ENCODE measurements at regions not wholly inside any gene's neighbourhood (a gene's known extent, or its start where the extent isn't known, plus 50 kb on each side); places are given as distances from the start of the nearest gene placed in this dataset.

DNA sequence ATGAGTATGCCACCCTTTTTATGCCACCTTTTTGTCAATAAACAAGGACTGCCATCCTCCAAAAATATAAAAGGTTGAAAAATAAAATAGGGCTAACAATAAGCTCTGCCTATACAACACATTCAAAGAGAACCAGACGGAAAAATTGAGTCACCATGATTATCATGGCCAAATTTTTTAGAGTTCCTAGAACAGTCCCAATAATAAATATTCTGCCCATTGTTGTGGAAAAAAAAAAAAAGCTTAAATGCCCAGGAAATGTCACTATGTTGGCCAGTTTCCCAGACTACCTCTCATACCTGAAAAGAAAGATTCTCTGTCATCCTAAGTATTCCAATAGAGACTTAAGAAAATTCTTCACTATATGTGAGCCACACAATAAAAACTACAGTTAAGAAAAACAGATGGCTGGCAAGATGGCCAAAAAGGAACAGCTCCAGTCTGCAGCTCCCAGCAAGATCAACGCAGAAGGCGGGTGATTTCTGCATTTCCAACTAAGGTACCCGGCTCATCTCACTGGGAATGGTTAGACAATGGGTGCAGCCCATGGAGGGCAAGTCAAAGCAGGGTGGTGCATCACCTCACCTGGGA is 149.0 kb downstream of the TMEM161B start:
- Histone ChIP-seq H3K27me3 (ENCODE audit: control insufficient read depth in 1 of 2, insufficient read depth in 2 of 2, low read length in 2 of 2) (no peaks in the 10 kb centered on the region), H3K4me1 (ENCODE audit: control insufficient read depth in 2 of 2, insufficient read depth in 2 of 2, low read length in 1 of 2) (no peaks in the 10 kb centered on the region), H3K9me3 (ENCODE audit: control insufficient read depth in 2 of 2, insufficient read depth in 1 of 2, low read depth in 1 of 2, low read length in 1 of 2) (no peaks in the 10 kb centered on the region), H3K36me3 (ENCODE audit: control insufficient read depth in 2 of 2, insufficient read depth in 2 of 2, low read length in 1 of 2) (no peaks in the 10 kb centered on the region), H3K4me3 (ENCODE audit: low read depth in 1 of 2, low read length in 2 of 2) (no peak overlapping the region), H3K27ac (ENCODE audit: low read depth in 2 of 2, low read length in 1 of 2) (no peak overlapping the region)
- WGBS, 2 donors = 80 to 82% methylated on average over 4 of the region's 4 CpGs

DNA sequence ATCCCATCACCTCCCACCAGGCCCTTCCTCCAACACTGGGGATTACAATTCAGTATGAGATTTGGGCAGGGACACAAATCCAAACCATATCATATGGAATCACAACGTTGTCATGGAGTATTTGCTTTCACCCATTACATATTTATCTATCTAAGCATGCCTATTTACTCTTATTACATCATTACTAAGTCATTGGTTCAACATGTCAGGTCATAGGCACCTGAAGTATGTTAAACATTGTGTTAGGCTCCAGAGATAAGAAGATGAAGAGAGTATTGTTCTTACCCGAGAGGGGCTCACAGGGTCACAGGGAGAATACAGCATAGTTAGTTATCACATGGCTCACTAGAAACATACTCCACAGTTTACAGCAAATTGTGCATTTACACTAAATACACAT is 150.5 kb downstream of the TMEM161B start:
- H3K27ac ChIP-seq (ENCODE audit: low read depth in 2 of 2, low read length in 1 of 2) = no peak overlapping the region
- WGBS, 2 donors = 24 to 37% methylated on average over 2 of the region's 2 CpGs
- no peak overlapping the region for H3K4me3 ChIP-seq (ENCODE audit: low read depth in 1 of 2, low read length in 2 of 2)
- H3K27me3 ChIP-seq (ENCODE audit: control insufficient read depth in 1 of 2, insufficient read depth in 2 of 2, low read length in 2 of 2) = no peaks in the 10 kb centered on the region
- no peaks in the 10 kb centered on the region for H3K36me3 ChIP-seq (ENCODE audit: control insufficient read depth in 2 of 2, insufficient read depth in 2 of 2, low read length in 1 of 2)
- H3K9me3 ChIP-seq (ENCODE audit: control insufficient read depth in 2 of 2, insufficient read depth in 1 of 2, low read depth in 1 of 2, low read length in 1 of 2) = no peaks in the 10 kb centered on the region
- H3K4me1 ChIP-seq (ENCODE audit: control insufficient read depth in 2 of 2, insufficient read depth in 2 of 2, low read length in 1 of 2) = no peaks in the 10 kb centered on the region

DNA sequence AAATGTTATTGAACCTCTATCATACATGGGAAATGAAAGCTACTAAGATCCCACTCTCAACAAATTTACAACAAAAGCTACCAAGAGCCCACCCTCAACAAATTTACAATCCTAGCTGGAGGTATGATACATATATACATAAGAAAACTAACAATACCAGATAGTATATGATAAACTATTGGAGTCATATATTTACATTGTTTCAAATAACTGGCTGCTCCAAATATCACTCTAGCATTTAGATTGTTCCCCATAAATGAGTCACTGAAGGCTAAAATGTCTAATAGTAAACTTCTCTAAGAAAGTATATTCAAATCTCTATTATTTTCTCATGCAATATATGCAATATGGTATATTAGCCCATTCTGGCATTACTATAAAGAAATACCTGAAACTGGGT is 151.1 kb downstream of the TMEM161B start:
- no peaks in the 10 kb centered on the region for H3K4me1 ChIP-seq (ENCODE audit: control insufficient read depth in 2 of 2, insufficient read depth in 2 of 2, low read length in 1 of 2)
- no peaks in the 10 kb centered on the region for H3K27me3 ChIP-seq (ENCODE audit: control insufficient read depth in 1 of 2, insufficient read depth in 2 of 2, low read length in 2 of 2)
- H3K27ac ChIP-seq (ENCODE audit: low read depth in 2 of 2, low read length in 1 of 2) = no peak overlapping the region
- H3K36me3 ChIP-seq (ENCODE audit: control insufficient read depth in 2 of 2, insufficient read depth in 2 of 2, low read length in 1 of 2) = no peaks in the 10 kb centered on the region
- no peaks in the 10 kb centered on the region for H3K9me3 ChIP-seq (ENCODE audit: control insufficient read depth in 2 of 2, insufficient read depth in 1 of 2, low read depth in 1 of 2, low read length in 1 of 2)
- H3K4me3 ChIP-seq (ENCODE audit: low read depth in 1 of 2, low read length in 2 of 2) = no peak overlapping the region

DNA sequence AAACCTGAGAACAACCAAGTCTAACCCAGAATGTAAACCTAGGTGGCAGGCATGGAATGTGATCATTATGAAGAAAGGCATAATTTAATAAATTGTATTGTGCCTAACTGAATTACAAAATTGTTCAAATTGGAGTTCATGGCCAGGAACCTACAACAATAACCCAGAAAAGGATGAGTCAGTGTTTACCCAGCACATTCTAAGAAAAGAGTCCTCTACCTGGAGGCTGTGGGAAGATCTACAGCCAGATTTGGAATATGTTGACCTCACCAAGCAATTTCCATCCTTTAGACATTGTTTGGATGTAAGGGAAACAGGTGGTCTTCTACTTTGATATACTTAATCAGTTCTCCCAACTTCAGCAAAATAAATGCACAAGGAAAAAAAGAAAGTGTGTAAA is 152.2 kb downstream of the TMEM161B start:
- Histone ChIP-seq H3K36me3 (ENCODE audit: control insufficient read depth in 2 of 2, insufficient read depth in 2 of 2, low read length in 1 of 2) (no peaks in the 10 kb centered on the region), H3K27ac (ENCODE audit: low read depth in 2 of 2, low read length in 1 of 2) (no peak overlapping the region), H3K4me3 (ENCODE audit: low read depth in 1 of 2, low read length in 2 of 2) (no peak overlapping the region), H3K27me3 (ENCODE audit: control insufficient read depth in 1 of 2, insufficient read depth in 2 of 2, low read length in 2 of 2) (no peaks in the 10 kb centered on the region), H3K9me3 (ENCODE audit: control insufficient read depth in 2 of 2, insufficient read depth in 1 of 2, low read depth in 1 of 2, low read length in 1 of 2) (no peaks in the 10 kb centered on the region), H3K4me1 (ENCODE audit: control insufficient read depth in 2 of 2, insufficient read depth in 2 of 2, low read length in 1 of 2) (no peaks in the 10 kb centered on the region)

DNA sequence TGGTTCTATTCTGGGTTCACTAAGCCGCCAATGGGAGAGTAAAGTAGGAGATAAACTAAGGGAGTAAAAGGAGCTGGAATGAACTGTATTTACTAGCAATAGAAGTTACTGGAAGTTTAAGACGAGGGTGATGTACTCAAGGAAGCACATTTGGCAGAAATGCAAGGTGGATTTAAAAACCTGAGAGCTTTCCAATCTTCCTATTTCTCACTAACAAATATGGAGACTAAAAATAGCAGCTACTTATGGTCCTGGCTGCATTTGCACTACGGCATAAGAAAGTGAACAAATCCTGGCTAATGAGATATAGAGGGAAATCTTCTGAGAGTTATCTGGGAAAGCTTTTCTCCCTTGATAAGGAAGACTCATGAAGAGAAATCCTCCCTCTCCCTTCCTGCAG is 153.4 kb downstream of the TMEM161B start:
- H3K27me3 ChIP-seq (ENCODE audit: control insufficient read depth in 1 of 2, insufficient read depth in 2 of 2, low read length in 2 of 2) = no peaks in the 10 kb centered on the region
- WGBS, 2 donors = 72 to 79% methylated on average over 3 of the region's 3 CpGs
- no peaks in the 10 kb centered on the region for H3K4me1 ChIP-seq (ENCODE audit: control insufficient read depth in 2 of 2, insufficient read depth in 2 of 2, low read length in 1 of 2)
- H3K27ac ChIP-seq (ENCODE audit: low read depth in 2 of 2, low read length in 1 of 2) = no peak overlapping the region
- no peaks in the 10 kb centered on the region for H3K36me3 ChIP-seq (ENCODE audit: control insufficient read depth in 2 of 2, insufficient read depth in 2 of 2, low read length in 1 of 2)
- H3K4me3 ChIP-seq (ENCODE audit: low read depth in 1 of 2, low read length in 2 of 2) = no peak overlapping the region
- no peaks in the 10 kb centered on the region for H3K9me3 ChIP-seq (ENCODE audit: control insufficient read depth in 2 of 2, insufficient read depth in 1 of 2, low read depth in 1 of 2, low read length in 1 of 2)

DNA sequence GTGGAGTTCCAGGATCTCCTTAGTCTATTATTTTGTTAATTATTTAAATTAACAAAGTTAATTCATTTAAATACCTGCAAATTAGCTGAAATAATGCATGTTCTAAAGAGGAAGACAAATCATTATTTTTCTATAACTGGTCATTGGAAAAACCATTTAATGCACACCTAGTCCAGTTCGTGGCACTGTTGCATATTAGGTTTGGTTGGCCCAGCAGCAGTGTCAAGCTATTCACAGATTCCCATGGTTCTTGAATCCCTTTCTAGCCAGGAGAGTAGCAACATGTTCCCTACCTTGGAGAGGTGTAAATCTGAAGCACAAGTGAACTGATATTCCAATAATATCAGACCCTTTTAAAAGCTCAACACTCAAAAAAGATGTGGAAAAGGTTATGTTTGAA is 155.2 kb downstream of the TMEM161B start:
- Histone ChIP-seq H3K9me3 (ENCODE audit: control insufficient read depth in 2 of 2, insufficient read depth in 1 of 2, low read depth in 1 of 2, low read length in 1 of 2) (no peaks in the 10 kb centered on the region), H3K4me3 (ENCODE audit: low read depth in 1 of 2, low read length in 2 of 2) (no peak overlapping the region), H3K4me1 (ENCODE audit: control insufficient read depth in 2 of 2, insufficient read depth in 2 of 2, low read length in 1 of 2) (no peaks in the 10 kb centered on the region), H3K27ac (ENCODE audit: low read depth in 2 of 2, low read length in 1 of 2) (no peak overlapping the region), H3K27me3 (ENCODE audit: control insufficient read depth in 1 of 2, insufficient read depth in 2 of 2, low read length in 2 of 2) (no peaks in the 10 kb centered on the region), H3K36me3 (ENCODE audit: control insufficient read depth in 2 of 2, insufficient read depth in 2 of 2, low read length in 1 of 2) (no peaks in the 10 kb centered on the region)
- WGBS, 2 donors = 53 to 63% methylated on average over 1 of the region's 1 CpG

DNA sequence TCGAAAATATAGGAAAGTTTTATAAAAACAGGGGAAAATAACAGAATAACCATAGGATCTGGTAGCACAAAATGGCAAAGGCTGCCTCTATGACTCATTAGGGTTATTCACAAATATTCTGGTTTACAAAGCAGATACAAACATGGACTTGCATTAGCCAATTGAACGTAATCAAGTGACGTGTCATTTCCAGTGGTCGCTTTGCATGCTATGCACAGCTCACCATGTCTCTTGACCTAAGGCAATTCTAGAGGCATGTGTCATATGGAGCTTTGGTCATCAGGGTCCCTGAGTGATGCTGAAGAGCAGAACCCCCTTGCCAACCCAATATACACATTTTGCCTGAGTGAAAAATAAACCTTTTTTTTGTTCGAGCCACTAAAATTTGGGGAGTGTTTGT is 158.8 kb downstream of the TMEM161B start:
- Histone ChIP-seq H3K27ac (ENCODE audit: low read depth in 2 of 2, low read length in 1 of 2) (no peak overlapping the region), H3K9me3 (ENCODE audit: control insufficient read depth in 2 of 2, insufficient read depth in 1 of 2, low read depth in 1 of 2, low read length in 1 of 2) (no peaks in the 10 kb centered on the region), H3K4me3 (ENCODE audit: low read depth in 1 of 2, low read length in 2 of 2) (no peak overlapping the region), H3K4me1 (ENCODE audit: control insufficient read depth in 2 of 2, insufficient read depth in 2 of 2, low read length in 1 of 2) (no peaks in the 10 kb centered on the region), H3K36me3 (ENCODE audit: control insufficient read depth in 2 of 2, insufficient read depth in 2 of 2, low read length in 1 of 2) (no peaks in the 10 kb centered on the region), H3K27me3 (ENCODE audit: control insufficient read depth in 1 of 2, insufficient read depth in 2 of 2, low read length in 2 of 2) (no peaks in the 10 kb centered on the region)
- 84 to 90% methylated on average over 5 of the region's 5 CpGs for WGBS, 2 donors

DNA sequence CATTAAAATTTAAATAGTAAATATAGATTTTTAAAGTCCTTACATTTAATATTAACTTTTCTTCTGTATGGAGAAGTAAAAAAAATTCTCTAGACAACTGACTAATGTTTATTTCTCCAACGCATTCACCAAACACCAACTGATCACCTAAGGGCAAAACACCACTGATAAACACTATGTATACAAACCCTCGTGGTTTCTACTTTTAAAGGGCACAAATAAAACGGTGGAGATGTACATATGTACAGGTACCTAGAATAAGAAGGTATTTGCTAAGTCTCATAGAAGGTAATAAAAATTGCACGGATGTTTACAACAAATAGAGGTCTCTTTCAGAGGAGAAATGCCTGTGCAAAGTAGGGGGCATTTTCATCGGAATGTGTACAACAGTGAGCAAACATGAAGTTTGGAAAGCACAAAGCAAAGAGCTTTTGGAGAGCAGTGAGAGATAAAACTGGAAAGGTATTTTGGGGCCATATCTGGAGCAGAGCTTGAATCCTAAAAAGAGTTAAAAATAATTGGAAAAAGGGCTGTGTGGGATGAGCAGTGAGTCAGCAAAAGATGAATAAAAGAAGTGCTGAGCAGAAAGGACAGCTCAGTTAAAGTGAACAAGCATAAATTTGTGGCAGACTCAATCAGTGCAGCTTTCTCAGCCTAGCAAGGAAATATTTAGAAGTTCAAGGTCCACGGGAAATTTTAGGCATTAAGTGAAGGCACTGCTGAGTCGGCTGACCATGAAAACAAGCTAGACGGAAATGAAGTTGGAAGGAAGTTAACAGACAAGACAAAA is 160.0 kb downstream of the TMEM161B start:
- WGBS, 2 donors = 48 to 54% methylated on average over 8 of the region's 8 CpGs
- Histone ChIP-seq H3K4me1 (ENCODE audit: control insufficient read depth in 2 of 2, insufficient read depth in 2 of 2, low read length in 1 of 2) (no peaks in the 10 kb centered on the region), H3K9me3 (ENCODE audit: control insufficient read depth in 2 of 2, insufficient read depth in 1 of 2, low read depth in 1 of 2, low read length in 1 of 2) (no peaks in the 10 kb centered on the region), H3K27ac (ENCODE audit: low read depth in 2 of 2, low read length in 1 of 2) (no peak overlapping the region), H3K36me3 (ENCODE audit: control insufficient read depth in 2 of 2, insufficient read depth in 2 of 2, low read length in 1 of 2) (no peaks in the 10 kb centered on the region), H3K27me3 (ENCODE audit: control insufficient read depth in 1 of 2, insufficient read depth in 2 of 2, low read length in 2 of 2) (no peaks in the 10 kb centered on the region), H3K4me3 (ENCODE audit: low read depth in 1 of 2, low read length in 2 of 2) (no peak overlapping the region)

DNA sequence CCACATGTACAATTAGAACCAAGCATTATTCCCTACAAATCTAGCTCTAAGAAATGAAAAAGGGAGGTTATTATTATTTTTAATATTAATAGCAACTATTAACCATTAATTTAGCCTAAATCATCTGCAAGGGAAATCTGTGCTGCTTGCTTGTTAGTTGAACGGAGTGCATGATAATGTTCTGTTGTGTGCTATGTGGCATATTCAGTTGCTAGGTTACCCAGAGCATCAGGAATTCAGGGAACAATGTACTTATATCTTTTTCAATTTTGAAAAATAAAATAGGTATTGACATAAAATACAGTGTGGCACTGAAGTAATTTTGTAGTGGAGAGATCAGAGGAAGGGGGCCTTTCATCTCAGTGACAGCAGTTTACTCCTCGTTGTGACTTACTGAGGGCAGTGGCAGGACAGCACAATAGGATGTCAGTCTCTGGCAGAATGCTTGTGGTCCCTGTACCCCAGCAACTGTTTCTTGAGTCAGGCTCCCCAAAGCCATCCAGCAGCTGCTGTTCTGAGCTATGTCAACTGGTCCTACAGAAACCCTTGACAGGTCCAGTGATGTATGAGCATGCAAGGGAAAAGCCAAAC is 173.6 kb downstream of the TMEM161B start:
- WGBS, 2 donors = 39 to 40% methylated on average over 2 of the region's 2 CpGs
- Histone ChIP-seq H3K36me3 (ENCODE audit: control insufficient read depth in 2 of 2, insufficient read depth in 2 of 2, low read length in 1 of 2) (no peaks in the 10 kb centered on the region), H3K4me3 (ENCODE audit: low read depth in 1 of 2, low read length in 2 of 2) (no peak overlapping the region)

DNA sequence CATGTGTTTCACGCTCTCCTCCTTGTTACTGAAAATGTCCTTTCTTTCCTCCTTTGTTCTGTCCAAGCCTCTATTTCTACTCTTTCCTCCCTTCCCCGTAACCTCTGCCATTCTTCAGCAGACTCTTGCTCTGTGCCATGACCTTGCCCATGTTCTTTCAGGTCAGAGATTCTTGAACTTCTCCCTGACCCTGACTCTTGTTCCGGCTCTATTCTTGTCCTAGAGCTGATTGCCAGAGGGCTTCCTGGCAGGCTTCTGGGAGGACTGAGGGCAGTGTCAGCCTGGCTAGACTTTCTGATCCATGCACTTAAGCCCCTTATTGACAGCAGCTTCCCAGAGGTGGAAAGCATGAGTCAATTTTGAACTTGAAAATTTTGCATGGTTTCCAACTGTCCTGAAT is 174.2 kb downstream of the TMEM161B start:
- Histone ChIP-seq H3K4me1 (ENCODE audit: control insufficient read depth in 2 of 2, insufficient read depth in 2 of 2, low read length in 1 of 2) (no peaks in the 10 kb centered on the region), H3K4me3 (ENCODE audit: low read depth in 1 of 2, low read length in 2 of 2) (no peak overlapping the region), H3K27ac (ENCODE audit: low read depth in 2 of 2, low read length in 1 of 2) (no peak overlapping the region), H3K27me3 (ENCODE audit: control insufficient read depth in 1 of 2, insufficient read depth in 2 of 2, low read length in 2 of 2) (no peaks in the 10 kb centered on the region), H3K9me3 (ENCODE audit: control insufficient read depth in 2 of 2, insufficient read depth in 1 of 2, low read depth in 1 of 2, low read length in 1 of 2) (no peaks in the 10 kb centered on the region), H3K36me3 (ENCODE audit: control insufficient read depth in 2 of 2, insufficient read depth in 2 of 2, low read length in 1 of 2) (no peaks in the 10 kb centered on the region)
- 61 to 62% methylated on average over 3 of the region's 3 CpGs for WGBS, 2 donors

More for the DNA sequence above, 173.6 kb downstream of the TMEM161B start:
- Histone ChIP-seq H3K27me3 (ENCODE audit: control insufficient read depth in 1 of 2, insufficient read depth in 2 of 2, low read length in 2 of 2) (no peaks in the 10 kb centered on the region), H3K9me3 (ENCODE audit: control insufficient read depth in 2 of 2, insufficient read depth in 1 of 2, low read depth in 1 of 2, low read length in 1 of 2) (no peaks in the 10 kb centered on the region), H3K27ac (ENCODE audit: low read depth in 2 of 2, low read length in 1 of 2) (no peak overlapping the region), H3K4me1 (ENCODE audit: control insufficient read depth in 2 of 2, insufficient read depth in 2 of 2, low read length in 1 of 2) (no peaks in the 10 kb centered on the region)
